Stomach (tissue), 8 donors: ENCODE measurements at regions not wholly inside any gene's neighbourhood (a gene's known extent, or its start where the extent isn't known, plus 50 kb on each side); places are given as distances from the start of the nearest gene placed in this dataset.

Experiments
- DNase-seq, 2 donors: peaks; one replicate each; pipeline versions ENCODE4 v3.0.0 to v3.0.0-alpha.2; 2013 to 2019
- H3K27ac ChIP-seq, 5 donors: fragments of 200-600 bp in 4 of 5; sonication (generic) in 4 of 5; one replicate each; pipeline ENCODE4 v1.5.1; 2013 to 2019; ENCODE audit warnings: mild to moderate bottlenecking in 1 of 5, moderate library complexity in 1 of 5
- H3K27me3 ChIP-seq, 3 donors: fragments of 200-600 bp; sonication (generic); one replicate each; pipeline ENCODE4 v1.5.1; 2017 to 2019; ENCODE audit warnings: mixed run types in 1 of 3
- H3K36me3 ChIP-seq, 4 donors: fragments of 200-600 bp; sonication (generic); 1 replicate in 3 of 4; 2 replicates in 1 of 4; pipeline ENCODE4 v1.5.1; 2016 to 2019
- H3K4me1 ChIP-seq, 4 donors: fragments of 200-600 bp; sonication (generic); one replicate each; pipeline ENCODE4 v1.5.1; 2016 to 2019
- H3K4me3 ChIP-seq, 4 donors: fragments of 200-600 bp; sonication (generic) in 3 of 4; one replicate each; pipeline ENCODE4 v1.5.1; 2016 to 2019; ENCODE audit warnings: mild to moderate bottlenecking in 1 of 4
- H3K9me3 ChIP-seq, 4 donors: fragments of 200-600 bp; sonication (generic); one replicate each; pipeline ENCODE4 v1.5.1; 2016 to 2019
- CTCF ChIP-seq, 7 experiments: fragments of 450-650 bp in 4 of 7; fragments of 200-600 bp in 3 of 7; sonication (generic) in 3 of 7; IDR thresholded peaks; one replicate each; pipeline ENCODE4 v1.5.1; 2016 to 2019; ENCODE audit warnings: antibody characterized with exemption in 7 of 7, control low read depth in 2 of 7, mild to moderate bottlenecking in 1 of 7
- EP300 ChIP-seq: sonication (generic); formaldehyde crosslinking; IDR thresholded peaks from one replicate; pipeline ENCODE4 v1.6.1; 2017; ENCODE audit warnings: antibody characterized with exemption
- POLR2A ChIP-seq, 4 donors: fragments of 450-650 bp; IDR thresholded peaks; one replicate each; pipeline ENCODE4 v1.6.1; 2016; ENCODE audit warnings: antibody characterized with exemption in 4 of 4, control low read depth in 2 of 4, mild to moderate bottlenecking in 1 of 4, moderate library complexity in 1 of 4
- POLR2AphosphoS5 ChIP-seq, 3 donors: sonication (generic); formaldehyde crosslinking; IDR thresholded peaks; one replicate each; pipeline ENCODE4 v1.6.1; 2016; ENCODE audit warnings: antibody characterized with exemption in 3 of 3
- WGBS, 5 donors: extraction: QIAGEN DNeasy Blood & Tissue Kit in 3 of 5; methylation state at CpG; one replicate each; pipeline versions ENCODE4 v1.1.5 to v1.1.7; 2013 to 2018; 5-methylcytosine and 5-hydroxymethylcytosine counted together
- intact Hi-C: fragments of 100-400 bp; cut with DNase I; formaldehyde crosslinking; loops from one replicate; pipeline ENCODE4 v1.15.1; 2023; ENCODE audit warnings: low total_unique reads
- donor health status: healthy with polysubstance abuse.
- donor health status: Bipolar disorder and iron deficiency.
- donor health status: healthy.

- intact Hi-C loops: no loop called here
- Histone ChIP-seq H3K9me3 (no peaks in the 10 kb centered on the region), H3K27ac (no peak overlapping the region), H3K4me1 (no peaks in the 10 kb centered on the region), H3K27me3 (no peaks in the 10 kb centered on the region), H3K36me3 (no peaks in the 10 kb centered on the region), H3K4me3 (no peak overlapping the region)
- DNase-seq: no peak
- TF ChIP-seq CTCF (IDR thresholded peaks at IDR 0.05): no peak
- TF ChIP-seq EP300: no peak
- 75 to 85% (median 81%) methylated on average over 2 of the region's 2 CpGs for WGBS, 5 donors
Observed at GRCh38 chr4:117387072-117387471, 301.7 kb upstream of the TRAM1L1 start.

GRCh38 chr4:117400039-117400835, 314.9 kb upstream of the TRAM1L1 start:
- Histone ChIP-seq H3K36me3 (no peaks in the 10 kb centered on the region), H3K27ac (no peak overlapping the region), H3K27me3 (no peaks in the 10 kb centered on the region), H3K4me1 (no peaks in the 10 kb centered on the region), H3K9me3 (no peaks in the 10 kb centered on the region), H3K4me3 (no peak overlapping the region)
- intact Hi-C loops: no loop called here
- TF ChIP-seq POLR2A (IDR thresholded peaks at IDR 0.05) (no peak), CTCF (IDR thresholded peaks at IDR 0.05) (no peak), POLR2AphosphoS5 (IDR thresholded peaks at IDR 0.05) (no peak), EP300 (no peak)
- no peak for DNase-seq

GRCh38 chr4:117412661-117413060, 327.3 kb upstream of the TRAM1L1 start:
- intact Hi-C loops: no loop called here
- Histone ChIP-seq H3K4me1 (no peaks in the 10 kb centered on the region), H3K9me3 (no peaks in the 10 kb centered on the region), H3K27me3 (no peaks in the 10 kb centered on the region), H3K4me3 (no peak overlapping the region), H3K36me3 (no peaks in the 10 kb centered on the region), H3K27ac (no peak overlapping the region)
- DNase-seq: no peak
- TF ChIP-seq POLR2A (IDR thresholded peaks at IDR 0.05): no peak
- no peak for TF ChIP-seq CTCF (IDR thresholded peaks at IDR 0.05)
- no peak for TF ChIP-seq EP300
- TF ChIP-seq POLR2AphosphoS5 (IDR thresholded peaks at IDR 0.05): no peak
- WGBS, 5 donors: 48 to 78% (median 69%) methylated on average over 2 of the region's 2 CpGs

- TF ChIP-seq POLR2AphosphoS5 (IDR thresholded peaks at IDR 0.05): no peak
- TF ChIP-seq EP300: no peak
- TF ChIP-seq CTCF (IDR thresholded peaks at IDR 0.05): no peak
- no peak for TF ChIP-seq POLR2A (IDR thresholded peaks at IDR 0.05)
- WGBS, 5 donors: 29 to 48% (median 30%) methylated on average over 1 of the region's 1 CpG
- no peaks in the 10 kb centered on the region for H3K9me3 ChIP-seq
- no peak overlapping the region for H3K27ac ChIP-seq
- no peaks in the 10 kb centered on the region for H3K4me1 ChIP-seq
- no peak for DNase-seq
- H3K36me3 ChIP-seq: no peaks in the 10 kb centered on the region
- intact Hi-C loops: no loop called here
- no peaks in the 10 kb centered on the region for H3K27me3 ChIP-seq
- H3K4me3 ChIP-seq: no peak overlapping the region
Observed at GRCh38 chr4:117417856-117418255, 332.5 kb upstream of the TRAM1L1 start.
